ENCODE measurements at regions not wholly inside any gene's neighbourhood (a gene's known extent, or its start where the extent isn't known, plus 50 kb on each side); places are given as distances from the start of the nearest gene placed in this dataset.
"Not testable (repeated sequence)": the region's sequence is repeated elsewhere in the genome, so short reads cannot be mapped to it uniquely, and the experiment has no call there.

GRCh38 chr20:53891306-53891894 is 179.0 kb downstream of the BCAS1 start:
- DNase-seq = no peak

GRCh38 chr20:53890443-53891305 is 179.7 kb downstream of the BCAS1 start:
- no peak for DNase-seq

GRCh38 chr20:53889411-53890148 is 180.8 kb downstream of the BCAS1 start:
- DNase-seq = no peak

- no peak for DNase-seq
Observed at GRCh38 chr20:53888951-53889350, 181.4 kb downstream of the BCAS1 start.

GRCh38 chr20:53888510-53888909 is 181.9 kb downstream of the BCAS1 start:
- no peak for DNase-seq

GRCh38 chr20:53887973-53888372 is 182.4 kb downstream of the BCAS1 start:
- DNase-seq = no peak

GRCh38 chr20:53884859-53885541 is 185.4 kb downstream of the BCAS1 start:
- peak; percentile 22 for DNase-seq

GRCh38 chr20:53883098-53883911 is 187.1 kb downstream of the BCAS1 start:
- DNase-seq = peak; percentile 57

- DNase-seq = not testable (repeated sequence)
Observed at GRCh38 chr20:53882438-53882986, 187.9 kb downstream of the BCAS1 start.

- no peak for DNase-seq
Observed at GRCh38 chr20:53881362-53881761, 189.0 kb downstream of the BCAS1 start.

- DNase-seq = no peak
Observed at GRCh38 chr20:53880108-53880641, 190.2 kb downstream of the BCAS1 start.

- DNase-seq = no peak
Observed at GRCh38 chr20:53879048-53879684, 191.2 kb downstream of the BCAS1 start.

GRCh38 chr20:53878262-53879047 is 191.9 kb downstream of the BCAS1 start:
- DNase-seq = no peak

- DNase-seq = no peak
Observed at GRCh38 chr20:53876956-53877355, 193.4 kb downstream of the BCAS1 start.

GRCh38 chr20:53876470-53876869 is 193.9 kb downstream of the BCAS1 start:
- no peak for DNase-seq

- no peak for DNase-seq
Observed at GRCh38 chr20:53875452-53875851, 194.9 kb downstream of the BCAS1 start.

- DNase-seq = no peak
Observed at GRCh38 chr20:53874706-53875105, 195.7 kb downstream of the BCAS1 start.

GRCh38 chr20:53874104-53874503 is 196.3 kb downstream of the BCAS1 start:
- DNase-seq = no peak

GRCh38 chr20:53873230-53873604 is 197.2 kb downstream of the BCAS1 start:
- DNase-seq = no peak

- DNase-seq = no peak
Observed at GRCh38 chr20:53872561-53873229, 197.7 kb downstream of the BCAS1 start.

Measured in DMS53 (cell line).